ENCODE measurements at regions not wholly inside any gene's neighbourhood (a gene's known extent, or its start where the extent isn't known, plus 50 kb on each side); places are given as distances from the start of the nearest gene placed in this dataset.

- H3K23ac ChIP-seq (ENCODE audit: low read depth, low read length, poor library complexity), result no peak overlapping the region
- H3K4me3 ChIP-seq (ENCODE audit: low read length in 2 of 2), result no peak overlapping the region
- no peak for DNase-seq (ENCODE audit: low spot score)
- H3K9me3 ChIP-seq (replicated peaks in 1 of 2; ENCODE audit: control insufficient read depth in 2 of 2, insufficient read depth in 1 of 2, low read depth in 1 of 2, low read length in 2 of 2), result no peaks in the 10 kb centered on the region
- no peak overlapping the region for H2BK15ac ChIP-seq (ENCODE audit: low read length)
- no peak overlapping the region for H4K8ac ChIP-seq (ENCODE audit: low read depth, low read length)
- H3K36me3 ChIP-seq (replicated peaks in 1 of 2; ENCODE audit: control insufficient read depth in 2 of 2, insufficient read depth in 2 of 2, low read length in 2 of 2), result no peaks in the 10 kb centered on the region
- H2AK5ac ChIP-seq (ENCODE audit: low read depth, low read length), result no peak overlapping the region
- H3K9ac ChIP-seq (ENCODE audit: low read depth, low read length, poor library complexity), result no peak overlapping the region
- no peaks in the 10 kb centered on the region for H3K79me1 ChIP-seq (ENCODE audit: low read depth, low read length)
- H3K14ac ChIP-seq (ENCODE audit: low read length), result no peak overlapping the region
- H2AFZ ChIP-seq (ENCODE audit: low read length), result no peak overlapping the region
- H2BK12ac ChIP-seq (ENCODE audit: low read length), result no peak overlapping the region
- no peak overlapping the region for H4K91ac ChIP-seq (ENCODE audit: low read depth, low read length, poor library complexity)
- peaks cover 0 to 2% of the 10 kb centered on the region in 2 donors for H3K4me1 ChIP-seq (ENCODE audit: control insufficient read depth in 2 of 2, insufficient read depth in 1 of 2, low read depth in 1 of 2, low read length in 2 of 2)
- H2BK120ac ChIP-seq (ENCODE audit: low read depth, low read length), result no peak overlapping the region
- WGBS, 2 donors (ENCODE audit: extremely low coverage in 2 of 2, insufficient read length in 2 of 2, insufficient replicate concordance in 1 of 2), result no CpG with 5 or more reads among the region's 12 CpGs
- H3K27me3 ChIP-seq (ENCODE audit: control insufficient read depth in 3 of 3, insufficient read depth in 3 of 3, low read depth in 1 of 3, low read length in 3 of 3), result peaks cover 0 to 2% (median 2%) of the 10 kb centered on the region in 3 experiments
- no peak overlapping the region for H3K4me2 ChIP-seq (ENCODE audit: insufficient read depth, low read length, poor library complexity, severe bottlenecking)
- no peak overlapping the region for H2BK5ac ChIP-seq (ENCODE audit: low read length)
- H3K27ac ChIP-seq (replicated peaks; ENCODE audit: low read length), result no peak overlapping the region
- no peak overlapping the region for H3K18ac ChIP-seq (ENCODE audit: low read length)
- no peak overlapping the region for H3K4ac ChIP-seq (ENCODE audit: low read length)
Observed at GRCh38 chr17:15894913-15895658, 49.8 kb upstream of the ADORA2B start.

Measured in neuronal stem cell (in vitro differentiated cells).